HepG2 (cell line): ENCODE measurements at regions not wholly inside any gene's neighbourhood (a gene's known extent, or its start where the extent isn't known, plus 50 kb on each side); places are given as distances from the start of the nearest gene placed in this dataset.

Source experiments
- CREB1 ChIP-seq, 2 experiments: fragments of 450-650 bp in 1 of 2; IDR thresholded peaks; 2 replicates each; pipeline ENCODE4 v1.6.1; 2016 to 2017; ENCODE audit warnings: control low read depth in 1 of 2, mild to moderate bottlenecking in 1 of 2, missing compliant biosample characterization in 1 of 2, missing genetic modification characterization in 1 of 2
- DNMT3B ChIP-seq: conservative IDR thresholded peaks from 2 replicates; pipeline ENCODE4 v1.6.1; 2016; ENCODE audit warnings: missing biosample characterization, control low read depth
- FOXO1 ChIP-seq: sonication (generic); formaldehyde crosslinking; IDR thresholded peaks from 2 replicates; pipeline ENCODE4 v1.4.0; 2020; ENCODE audit warnings: missing genetic modification reagents
- IRF2 ChIP-seq: IDR thresholded peaks from 2 replicates; pipeline ENCODE4 v1.6.1; 2018; ENCODE audit warnings: missing genetic modification reagents, missing compliant biosample characterization
- SOX6 ChIP-seq, 2 experiments: fragments of 450-650 bp in 1 of 2; sonication (generic) in 1 of 2; formaldehyde crosslinking in 1 of 2; IDR thresholded peaks; 2 replicates each; pipeline versions ENCODE4 v1.4.0 to v1.6.1; 2017 to 2020; ENCODE audit warnings: antibody characterized with exemption in 1 of 2, mild to moderate bottlenecking in 1 of 2, missing genetic modification reagents in 1 of 2
- ZNF407 ChIP-seq: sonication (generic); formaldehyde crosslinking; IDR thresholded peaks from one replicate; pipeline ENCODE4 v1.5.1; 2020; ENCODE audit warnings: mild to moderate bottlenecking, missing genetic modification reagents; ENCODE audit errors: not compliant biosample characterization
- TF ChIP-seq, protein P1 (sequence below): sonication (generic); formaldehyde crosslinking; IDR thresholded peaks from 2 replicates; pipeline ENCODE4 v1.5.1; 2020; ENCODE audit warnings: mild to moderate bottlenecking, missing genetic modification reagents, moderate library complexity

GRCh38 chr4:162803378-162803777, 363.3 kb downstream of the NAF1 start (continued):
- TF ChIP-seq, protein P1, sequence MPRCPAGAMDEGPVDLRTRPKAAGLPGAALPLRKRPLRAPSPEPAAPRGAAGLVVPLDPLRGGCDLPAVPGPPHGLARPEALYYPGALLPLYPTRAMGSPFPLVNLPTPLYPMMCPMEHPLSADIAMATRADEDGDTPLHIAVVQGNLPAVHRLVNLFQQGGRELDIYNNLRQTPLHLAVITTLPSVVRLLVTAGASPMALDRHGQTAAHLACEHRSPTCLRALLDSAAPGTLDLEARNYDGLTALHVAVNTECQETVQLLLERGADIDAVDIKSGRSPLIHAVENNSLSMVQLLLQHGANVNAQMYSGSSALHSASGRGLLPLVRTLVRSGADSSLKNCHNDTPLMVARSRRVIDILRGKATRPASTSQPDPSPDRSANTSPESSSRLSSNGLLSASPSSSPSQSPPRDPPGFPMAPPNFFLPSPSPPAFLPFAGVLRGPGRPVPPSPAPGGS (CRISPR knock-in tag) = no peak
- TF ChIP-seq FOXO1 (no peak), IRF2 (CRISPR knock-in tag) (no peak), ZNF407 (CRISPR knock-in tag) (no peak), SOX6 (IDR thresholded peaks at IDR 0.05) (no peak), SOX6 (CRISPR knock-in tag; IDR thresholded peaks at IDR 0.05) (no peak), DNMT3B (CRISPR knock-in tag) (no peak), CREB1 (IDR thresholded peaks at IDR 0.05) (no peak), CREB1 (CRISPR knock-in tag; IDR thresholded peaks at IDR 0.05) (no peak)
